Stimulated activated CD4-positive, alpha-beta T cell treated with anti-CD3 and anti-CD28 coated beads, Interleukin-1b, Interleukin-23, amount 100 ng/mL, for 4 hours (primary cell): ENCODE measurements at regions not wholly inside any gene's neighbourhood (a gene's known extent, or its start where the extent isn't known, plus 50 kb on each side); places are given as distances from the start of the nearest gene placed in this dataset.

Experiments
- DNase-seq, 2 donors: peaks; one replicate each; pipeline ENCODE4 v3.0.0-alpha.2; 2020; ENCODE audit warnings: low read depth in 2 of 2

GRCh38 chr13:44022196-44022595 is 142.5 kb downstream of the LACC1 start:
- DNase-seq: no peak

- DNase-seq: no peak
Measured at GRCh38 chr13:44024167-44024845, 144.6 kb downstream of the LACC1 start.

- no peak for DNase-seq
Measured at GRCh38 chr13:44024846-44025195, 145.1 kb downstream of the LACC1 start.

GRCh38 chr13:44026194-44026593 is 146.5 kb downstream of the LACC1 start:
- DNase-seq: no peak

- DNase-seq: no peak
Measured at GRCh38 chr13:44028734-44029133, 149.0 kb downstream of the LACC1 start.

GRCh38 chr13:44030615-44031014 is 150.9 kb downstream of the LACC1 start:
- DNase-seq: no peak

GRCh38 chr13:44031555-44031954 is 151.9 kb downstream of the LACC1 start:
- no peak for DNase-seq

GRCh38 chr13:44032802-44033201 is 153.1 kb downstream of the LACC1 start:
- no peak for DNase-seq

GRCh38 chr13:44035400-44035799 is 155.7 kb downstream of the LACC1 start:
- DNase-seq: no peak

GRCh38 chr13:44040070-44040817 is 160.5 kb downstream of the LACC1 start:
- DNase-seq: no peak

GRCh38 chr13:44040818-44041100 is 161.1 kb downstream of the LACC1 start:
- DNase-seq: no peak

GRCh38 chr13:44044547-44045179 is 165.0 kb downstream of the LACC1 start:
- no peak for DNase-seq

- no peak for DNase-seq
Measured at GRCh38 chr13:44045180-44045562, 165.5 kb downstream of the LACC1 start.

- DNase-seq: no peak
Measured at GRCh38 chr13:44046428-44046827, 166.7 kb downstream of the LACC1 start.

GRCh38 chr13:44048326-44048725 is 168.6 kb downstream of the LACC1 start:
- no peak for DNase-seq

GRCh38 chr13:44049081-44049945 is 169.6 kb downstream of the LACC1 start:
- no peak for DNase-seq

GRCh38 chr13:44050450-44051063 is 170.9 kb downstream of the LACC1 start:
- peak in 1 of 2 donors; percentile 2 for DNase-seq

GRCh38 chr13:44051405-44051804 is 171.7 kb downstream of the LACC1 start:
- no peak for DNase-seq

GRCh38 chr13:44051918-44052675 is 172.4 kb downstream of the LACC1 start:
- DNase-seq: no peak

- DNase-seq: no peak
Measured at GRCh38 chr13:44052780-44053184, 173.1 kb downstream of the LACC1 start.

GRCh38 chr13:44053208-44053607 is 173.5 kb downstream of the LACC1 start:
- no peak for DNase-seq
